ENCODE measurements at regions not wholly inside any gene's neighbourhood (a gene's known extent, or its start where the extent isn't known, plus 50 kb on each side); places are given as distances from the start of the nearest gene placed in this dataset.

DNA sequence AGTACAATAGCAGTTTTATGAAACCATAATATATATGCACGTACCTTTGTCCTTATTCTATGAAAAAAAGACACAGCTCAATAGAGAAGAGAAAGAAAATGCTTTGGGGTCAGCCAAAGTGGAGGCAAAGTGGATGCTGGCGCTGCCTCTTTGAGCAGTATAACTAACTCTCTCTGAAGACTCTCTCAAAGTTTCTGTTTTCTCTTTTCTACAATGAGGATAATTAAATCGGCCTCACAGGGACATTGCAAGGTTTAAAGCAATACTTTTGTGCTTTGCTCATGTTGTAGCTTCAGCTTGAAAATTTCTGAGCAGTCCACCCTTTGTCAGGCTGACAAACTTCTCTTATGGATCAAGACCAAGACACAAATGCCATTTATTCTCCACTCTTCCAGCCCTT lies 455.1 kb upstream of the MPDZ start:
- Histone ChIP-seq H3K4me1 (ENCODE audit: control insufficient read depth in 5 of 5, insufficient read depth in 5 of 5, low read length in 5 of 5) (no peaks in the 10 kb centered on the region), H3K36me3 (ENCODE audit: control insufficient read depth in 4 of 4, insufficient read depth in 4 of 4, low read length in 4 of 4) (no peaks in the 10 kb centered on the region), H3K27me3 (ENCODE audit: control insufficient read depth in 3 of 3, insufficient read depth in 3 of 3, low read length in 2 of 3) (no peaks in the 10 kb centered on the region), H3K4me3 (no peak overlapping the region), H3K27ac (ENCODE audit: low read depth in 1 of 2, low read length in 1 of 2) (no peak overlapping the region), H3K9ac (ENCODE audit: insufficient read depth in 1 of 2, low read length in 2 of 2) (no peak overlapping the region), H3K9me3 (ENCODE audit: control insufficient read depth in 4 of 4, insufficient read depth in 3 of 4, low read length in 3 of 4) (no peaks in the 10 kb centered on the region)
- no peak for DNase-seq
- WGBS, 2 donors = 86 to 89% methylated on average over 3 of the region's 3 CpGs
- no peak for ATAC-seq (ENCODE audit: insufficient read depth, low FRiP score)
- TF ChIP-seq, protein P1, sequence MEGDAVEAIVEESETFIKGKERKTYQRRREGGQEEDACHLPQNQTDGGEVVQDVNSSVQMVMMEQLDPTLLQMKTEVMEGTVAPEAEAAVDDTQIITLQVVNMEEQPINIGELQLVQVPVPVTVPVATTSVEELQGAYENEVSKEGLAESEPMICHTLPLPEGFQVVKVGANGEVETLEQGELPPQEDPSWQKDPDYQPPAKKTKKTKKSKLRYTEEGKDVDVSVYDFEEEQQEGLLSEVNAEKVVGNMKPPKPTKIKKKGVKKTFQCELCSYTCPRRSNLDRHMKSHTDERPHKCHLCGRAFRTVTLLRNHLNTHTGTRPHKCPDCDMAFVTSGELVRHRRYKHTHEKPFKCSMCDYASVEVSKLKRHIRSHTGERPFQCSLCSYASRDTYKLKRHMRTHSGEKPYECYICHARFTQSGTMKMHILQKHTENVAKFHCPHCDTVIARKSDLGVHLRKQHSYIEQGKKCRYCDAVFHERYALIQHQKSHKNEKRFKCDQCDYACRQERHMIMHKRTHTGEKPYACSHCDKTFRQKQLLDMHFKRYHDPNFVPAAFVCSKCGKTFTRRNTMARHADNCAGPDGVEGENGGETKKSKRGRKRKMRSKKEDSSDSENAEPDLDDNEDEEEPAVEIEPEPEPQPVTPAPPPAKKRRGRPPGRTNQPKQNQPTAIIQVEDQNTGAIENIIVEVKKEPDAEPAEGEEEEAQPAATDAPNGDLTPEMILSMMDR (IDR thresholded peaks at IDR 0.05; ENCODE audit: control extremely low read depth, extremely low read depth) = no peak

DNA sequence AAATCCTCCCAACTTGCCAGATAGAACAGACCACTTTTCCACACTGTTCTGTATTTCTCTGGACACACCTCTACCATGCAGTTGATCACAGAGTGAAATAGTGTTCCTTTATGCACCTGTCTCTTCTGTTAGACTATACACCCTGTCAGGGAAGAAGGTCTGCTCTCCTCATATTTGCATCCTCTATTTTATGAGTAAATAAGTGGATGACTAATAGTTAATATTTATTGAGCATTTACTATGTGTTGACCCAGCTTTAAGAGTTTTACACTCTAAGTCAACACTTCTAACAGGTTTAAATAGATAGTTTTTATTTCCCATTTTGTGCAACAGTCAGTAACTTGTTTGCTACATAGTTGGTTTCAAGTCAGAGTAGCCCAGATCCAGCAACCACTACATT lies 452.8 kb upstream of the MPDZ start:
- no peak for DNase-seq
- Histone ChIP-seq H3K9ac (ENCODE audit: insufficient read depth in 1 of 2, low read length in 2 of 2) (no peak overlapping the region), H3K4me3 (no peak overlapping the region), H3K9me3 (ENCODE audit: control insufficient read depth in 4 of 4, insufficient read depth in 3 of 4, low read length in 3 of 4) (no peaks in the 10 kb centered on the region), H3K27me3 (ENCODE audit: control insufficient read depth in 3 of 3, insufficient read depth in 3 of 3, low read length in 2 of 3) (no peaks in the 10 kb centered on the region), H3K36me3 (ENCODE audit: control insufficient read depth in 4 of 4, insufficient read depth in 4 of 4, low read length in 4 of 4) (no peaks in the 10 kb centered on the region), H3K27ac (ENCODE audit: low read depth in 1 of 2, low read length in 1 of 2) (no peak overlapping the region), H3K4me1 (ENCODE audit: control insufficient read depth in 5 of 5, insufficient read depth in 5 of 5, low read length in 5 of 5) (peaks cover 0 to 3% (median 0%) of the 10 kb centered on the region in 5 donors)
- no peak for ATAC-seq (ENCODE audit: insufficient read depth, low FRiP score)
- TF ChIP-seq, protein P1 (IDR thresholded peaks at IDR 0.05; ENCODE audit: control extremely low read depth, extremely low read depth) = no peak

DNA sequence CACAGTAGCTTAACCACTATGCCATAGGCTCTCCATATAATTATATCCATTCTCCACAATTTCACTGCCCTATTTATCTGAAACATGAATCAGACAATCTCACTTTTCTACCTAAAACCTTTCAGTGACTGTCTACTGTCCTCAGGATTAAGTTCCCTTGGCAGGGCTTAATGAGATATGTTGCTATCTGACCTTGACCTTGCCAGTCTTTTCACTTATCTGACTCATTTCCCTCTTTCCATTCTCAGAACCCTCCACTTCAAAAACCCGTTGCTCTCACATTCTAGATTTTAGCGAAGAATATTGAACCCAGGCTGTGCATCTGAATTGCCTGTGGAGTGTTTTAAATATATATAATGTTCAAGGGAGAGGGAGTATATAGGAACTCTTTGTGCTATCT lies 452.1 kb upstream of the MPDZ start:
- H3K36me3 ChIP-seq (ENCODE audit: control insufficient read depth in 4 of 4, insufficient read depth in 4 of 4, low read length in 4 of 4) = no peaks in the 10 kb centered on the region
- ATAC-seq (ENCODE audit: insufficient read depth, low FRiP score) = no peak
- H3K27ac ChIP-seq (ENCODE audit: low read depth in 1 of 2, low read length in 1 of 2) = no peak overlapping the region
- H3K4me3 ChIP-seq = no peak overlapping the region
- no peak for DNase-seq
- WGBS, 2 donors = 1 to 95% methylated on average over 2 of the region's 2 CpGs
- TF ChIP-seq, protein P1 (IDR thresholded peaks at IDR 0.05; ENCODE audit: control extremely low read depth, extremely low read depth) = no peak
- no peaks in the 10 kb centered on the region for H3K27me3 ChIP-seq (ENCODE audit: control insufficient read depth in 3 of 3, insufficient read depth in 3 of 3, low read length in 2 of 3)
- peaks cover 0 to 3% (median 0%) of the 10 kb centered on the region in 5 donors for H3K4me1 ChIP-seq (ENCODE audit: control insufficient read depth in 5 of 5, insufficient read depth in 5 of 5, low read length in 5 of 5)
- no peaks in the 10 kb centered on the region for H3K9me3 ChIP-seq (ENCODE audit: control insufficient read depth in 4 of 4, insufficient read depth in 3 of 4, low read length in 3 of 4)
- no peak overlapping the region for H3K9ac ChIP-seq (ENCODE audit: insufficient read depth in 1 of 2, low read length in 2 of 2)

DNA sequence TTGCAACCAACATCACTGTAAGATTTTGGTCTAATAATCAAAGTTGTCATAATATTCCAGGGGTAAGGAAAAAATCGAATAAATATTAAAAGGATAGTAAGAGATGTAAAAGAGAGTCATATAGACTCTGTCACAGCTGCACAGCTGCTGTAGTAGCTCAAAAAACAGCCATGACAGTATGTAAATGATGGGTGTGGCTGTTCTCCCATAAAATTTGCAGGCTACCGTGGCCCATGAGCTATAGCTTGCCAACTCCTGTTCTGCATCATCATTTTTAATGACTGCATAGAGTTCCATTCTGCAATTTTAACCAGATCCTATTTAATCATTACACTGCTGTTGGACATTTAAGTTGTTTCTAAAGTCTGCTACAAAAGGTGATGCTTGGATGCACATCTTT lies 450.5 kb upstream of the MPDZ start:
- ATAC-seq (ENCODE audit: insufficient read depth, low FRiP score) (no peak), DNase-seq (no peak)
- Histone ChIP-seq H3K27me3 (ENCODE audit: control insufficient read depth in 3 of 3, insufficient read depth in 3 of 3, low read length in 2 of 3) (no peaks in the 10 kb centered on the region), H3K4me1 (ENCODE audit: control insufficient read depth in 5 of 5, insufficient read depth in 5 of 5, low read length in 5 of 5) (peaks cover 0 to 3% (median 0%) of the 10 kb centered on the region in 5 donors), H3K4me3 (no peak overlapping the region), H3K9ac (ENCODE audit: insufficient read depth in 1 of 2, low read length in 2 of 2) (no peak overlapping the region), H3K36me3 (ENCODE audit: control insufficient read depth in 4 of 4, insufficient read depth in 4 of 4, low read length in 4 of 4) (no peaks in the 10 kb centered on the region), H3K27ac (ENCODE audit: low read depth in 1 of 2, low read length in 1 of 2) (no peak overlapping the region), H3K9me3 (ENCODE audit: control insufficient read depth in 4 of 4, insufficient read depth in 3 of 4, low read length in 3 of 4) (no peaks in the 10 kb centered on the region)
- 85 to 87% methylated on average over 2 of the region's 2 CpGs for WGBS, 2 donors
- TF ChIP-seq, protein P1 (IDR thresholded peaks at IDR 0.05; ENCODE audit: control extremely low read depth, extremely low read depth) = no peak
